ENCODE measurements at regions not wholly inside any gene's neighbourhood (a gene's known extent, or its start where the extent isn't known, plus 50 kb on each side); places are given as distances from the start of the nearest gene placed in this dataset.
"Not testable (repeated sequence)": the region's sequence is repeated elsewhere in the genome, so short reads cannot be mapped to it uniquely, and the experiment has no call there.

- no peak for DNase-seq
- Histone ChIP-seq H3K9me3 (no peaks in the 10 kb centered on the region), H3K27me3 (no peaks in the 10 kb centered on the region), H3K4me3 (no peak overlapping the region), H3K36me3 (no peaks in the 10 kb centered on the region)
Observed at GRCh38 chr4:117135634-117136354, 50.4 kb upstream of the TRAM1L1 start.

GRCh38 chr4:117137145-117137544 is 51.8 kb upstream of the TRAM1L1 start:
- Histone ChIP-seq H3K36me3 (no peaks in the 10 kb centered on the region), H3K9me3 (no peaks in the 10 kb centered on the region), H3K27me3 (no peaks in the 10 kb centered on the region), H3K4me3 (no peak overlapping the region)
- peak; percentile 20 for DNase-seq

DNA sequence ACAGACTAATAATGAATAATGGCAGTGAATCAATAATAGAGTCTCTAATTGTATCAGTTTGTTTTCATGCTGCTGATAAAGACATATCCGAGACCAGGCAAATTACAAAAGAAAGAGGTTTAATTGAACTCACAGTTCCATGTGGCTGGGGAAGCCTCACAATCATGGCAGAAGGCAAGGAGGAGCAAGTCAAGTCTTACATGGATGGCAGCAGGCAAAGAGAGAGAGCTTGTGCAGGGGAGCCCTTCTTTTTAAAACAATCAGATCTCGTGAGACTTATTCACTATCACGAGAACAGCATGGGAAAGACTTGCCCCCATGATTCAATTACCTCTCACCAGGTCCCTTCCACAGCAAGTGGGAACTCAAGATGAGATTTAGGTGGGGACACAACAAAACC is 53.4 kb upstream of the TRAM1L1 start:
- H3K9me3 ChIP-seq, H3K4me3 ChIP-seq, H3K36me3 ChIP-seq, H3K27me3 ChIP-seq, DNase-seq: not testable (repeated sequence)

- Histone ChIP-seq H3K36me3 (no peaks in the 10 kb centered on the region), H3K9me3 (no peaks in the 10 kb centered on the region), H3K4me3 (no peak overlapping the region), H3K27me3 (no peaks in the 10 kb centered on the region)
- DNase-seq, result no peak
Observed at GRCh38 chr4:117154251-117154650, 68.9 kb upstream of the TRAM1L1 start.

- Histone ChIP-seq H3K4me3 (no peak overlapping the region), H3K9me3 (no peaks in the 10 kb centered on the region), H3K36me3 (no peaks in the 10 kb centered on the region), H3K27me3 (no peaks in the 10 kb centered on the region)
- no peak for DNase-seq
Observed at GRCh38 chr4:117156806-117157205, 71.4 kb upstream of the TRAM1L1 start.

- no peaks in the 10 kb centered on the region for H3K27me3 ChIP-seq
- no peak overlapping the region for H3K4me3 ChIP-seq
- H3K36me3 ChIP-seq, result no peaks in the 10 kb centered on the region
- no peak for DNase-seq
- no peaks in the 10 kb centered on the region for H3K9me3 ChIP-seq
Observed at GRCh38 chr4:117157360-117157759, 72.0 kb upstream of the TRAM1L1 start.

GRCh38 chr4:117162976-117163375 is 77.6 kb upstream of the TRAM1L1 start:
- Histone ChIP-seq H3K4me3 (no peak overlapping the region), H3K9me3 (no peaks in the 10 kb centered on the region), H3K27me3 (no peaks in the 10 kb centered on the region), H3K36me3 (no peaks in the 10 kb centered on the region)
- no peak for DNase-seq

GRCh38 chr4:117164338-117164737 is 79.0 kb upstream of the TRAM1L1 start:
- Histone ChIP-seq H3K9me3 (no peaks in the 10 kb centered on the region), H3K4me3 (no peak overlapping the region), H3K36me3 (no peaks in the 10 kb centered on the region), H3K27me3 (no peaks in the 10 kb centered on the region)
- no peak for DNase-seq

DNA sequence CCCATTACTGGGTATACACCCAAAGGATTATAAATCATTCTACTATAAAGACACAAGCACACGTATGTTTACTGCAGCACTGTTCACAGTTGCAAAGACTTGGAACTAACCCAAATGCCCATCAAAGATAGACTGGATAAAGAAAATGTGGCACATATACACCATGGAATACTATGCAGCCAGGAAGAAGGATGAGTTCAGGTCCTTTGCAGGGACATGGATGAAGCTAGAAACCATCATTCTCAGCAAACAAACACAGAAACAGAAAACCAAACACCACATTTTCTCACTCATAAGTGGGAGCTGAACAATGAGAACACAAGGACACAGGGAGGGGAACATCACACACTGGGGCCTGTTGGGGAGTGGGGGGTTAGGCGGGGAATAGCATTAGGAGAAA is 90.0 kb upstream of the TRAM1L1 start:
- H3K4me3 ChIP-seq, H3K36me3 ChIP-seq, H3K9me3 ChIP-seq, H3K27me3 ChIP-seq, DNase-seq: not testable (repeated sequence)

- no peak for DNase-seq
- no peaks in the 10 kb centered on the region for H3K36me3 ChIP-seq
- H3K27me3 ChIP-seq, result no peaks in the 10 kb centered on the region
- H3K9me3 ChIP-seq, result no peaks in the 10 kb centered on the region
- no peak overlapping the region for H3K4me3 ChIP-seq
Observed at GRCh38 chr4:117203231-117203630, 117.9 kb upstream of the TRAM1L1 start.

- no peak overlapping the region for H3K4me3 ChIP-seq
- no peak for DNase-seq
Observed at GRCh38 chr4:117210551-117210950, 125.2 kb upstream of the TRAM1L1 start.

DNA sequence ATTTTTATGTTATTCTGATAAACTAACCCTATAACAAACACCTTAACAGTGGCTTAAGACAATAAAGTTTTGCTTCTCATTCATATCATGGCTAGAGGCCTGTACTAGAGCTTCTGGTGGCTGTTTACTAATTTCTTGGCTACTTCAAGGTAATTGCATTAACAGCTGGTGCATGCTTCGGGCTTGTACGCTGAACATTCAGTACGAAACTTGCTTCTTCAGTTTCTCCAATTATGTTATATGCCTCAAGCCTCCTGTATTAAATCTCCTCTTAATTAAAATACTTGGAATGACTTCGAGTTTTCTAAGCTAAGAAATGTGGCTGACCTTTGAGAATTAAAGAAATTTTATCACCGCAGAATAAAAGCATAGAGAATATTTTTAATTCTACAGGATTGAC is 138.9 kb upstream of the TRAM1L1 start:
- no peaks in the 10 kb centered on the region for H3K9me3 ChIP-seq
- DNase-seq, result no peak
- H3K4me3 ChIP-seq, result no peak overlapping the region
- no peaks in the 10 kb centered on the region for H3K27me3 ChIP-seq
- H3K36me3 ChIP-seq, result no peaks in the 10 kb centered on the region

More at GRCh38 chr4:117210551-117210950, 125.2 kb upstream of the TRAM1L1 start:
- H3K9me3 ChIP-seq, result no peaks in the 10 kb centered on the region
- H3K27me3 ChIP-seq, result no peaks in the 10 kb centered on the region
- no peaks in the 10 kb centered on the region for H3K36me3 ChIP-seq

DNA sequence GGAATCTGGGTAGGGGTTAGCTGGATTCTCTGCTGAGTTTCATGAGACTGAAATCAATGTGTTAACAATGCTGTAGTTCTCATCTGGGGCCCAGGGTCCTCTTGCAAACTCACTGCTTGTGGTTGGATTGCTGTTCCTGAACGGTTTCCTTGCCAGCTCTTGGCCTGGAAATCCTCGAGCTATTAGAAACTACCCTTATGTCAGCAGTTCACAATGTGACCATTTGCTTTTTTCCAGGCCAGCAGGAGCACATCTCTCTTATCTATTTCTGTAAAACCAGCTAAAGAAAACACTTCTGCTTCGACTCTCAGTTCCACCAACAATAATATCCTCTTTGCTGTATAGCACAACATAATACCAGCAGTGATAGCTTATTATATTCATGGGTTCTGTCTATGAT is 140.1 kb upstream of the TRAM1L1 start:
- Histone ChIP-seq H3K4me3 (no peak overlapping the region), H3K27me3 (no peaks in the 10 kb centered on the region), H3K36me3 (no peaks in the 10 kb centered on the region)

DNA sequence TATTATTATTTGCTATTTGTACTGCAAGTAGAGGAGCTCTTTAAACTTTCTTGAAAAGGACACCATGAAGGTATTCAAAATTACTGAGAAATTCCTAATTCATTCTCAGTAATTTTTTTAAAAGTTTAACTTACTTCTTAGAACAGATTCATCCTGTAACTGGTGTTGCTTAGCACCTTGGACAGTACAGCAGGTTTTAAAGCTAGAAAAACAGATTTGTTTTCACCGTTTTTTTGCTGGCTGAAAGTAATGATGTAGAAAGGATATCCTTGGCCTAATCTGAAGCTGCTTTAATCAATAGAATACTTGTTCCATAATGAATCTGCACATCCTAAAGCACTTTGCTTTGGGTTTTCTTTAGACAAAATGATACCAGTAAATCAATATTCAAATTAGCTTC is 142.5 kb upstream of the TRAM1L1 start:
- H3K27me3 ChIP-seq, result no peaks in the 10 kb centered on the region
- H3K4me3 ChIP-seq, result no peak overlapping the region

More for the DNA sequence above, 140.1 kb upstream of the TRAM1L1 start:
- no peak for DNase-seq
- no peaks in the 10 kb centered on the region for H3K9me3 ChIP-seq

GRCh38 chr4:117239434-117239833 is 154.1 kb upstream of the TRAM1L1 start:
- H3K4me3 ChIP-seq, result no peak overlapping the region
- no peaks in the 10 kb centered on the region for H3K9me3 ChIP-seq
- no peaks in the 10 kb centered on the region for H3K36me3 ChIP-seq
- no peaks in the 10 kb centered on the region for H3K27me3 ChIP-seq
- DNase-seq, result no peak

More for the DNA sequence above, 142.5 kb upstream of the TRAM1L1 start:
- H3K9me3 ChIP-seq, result no peaks in the 10 kb centered on the region
- DNase-seq, result no peak
- no peaks in the 10 kb centered on the region for H3K36me3 ChIP-seq

DNA sequence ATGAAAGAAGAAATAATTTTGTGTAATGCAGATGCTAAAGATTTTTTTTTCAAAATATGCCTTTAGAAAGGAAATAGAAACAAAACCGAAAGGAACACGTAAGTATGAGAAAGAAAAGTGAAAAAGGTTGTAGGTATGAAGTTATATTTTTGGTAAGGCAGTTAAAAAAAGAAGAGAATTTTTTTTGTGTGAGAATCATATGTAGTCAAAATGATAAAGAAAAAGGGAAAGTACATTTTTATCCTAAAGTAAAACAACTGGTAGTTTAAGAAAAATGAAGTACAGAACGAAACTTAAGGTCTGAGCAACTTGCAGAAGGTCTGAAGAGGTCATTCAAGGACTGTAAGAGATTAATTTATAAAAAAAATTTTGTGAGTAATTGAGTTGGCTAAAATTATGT is 164.0 kb upstream of the TRAM1L1 start:
- no peaks in the 10 kb centered on the region for H3K27me3 ChIP-seq
- no peak for DNase-seq

GRCh38 chr4:117264072-117264471 is 178.7 kb upstream of the TRAM1L1 start:
- Histone ChIP-seq H3K9me3 (no peaks in the 10 kb centered on the region), H3K27me3 (no peaks in the 10 kb centered on the region), H3K4me3 (no peak overlapping the region), H3K36me3 (no peaks in the 10 kb centered on the region)
- no peak for DNase-seq

More for the DNA sequence above, 164.0 kb upstream of the TRAM1L1 start:
- no peaks in the 10 kb centered on the region for H3K9me3 ChIP-seq
- no peaks in the 10 kb centered on the region for H3K36me3 ChIP-seq
- no peak overlapping the region for H3K4me3 ChIP-seq

GRCh38 chr4:117267317-117267716 is 181.9 kb upstream of the TRAM1L1 start:
- no peaks in the 10 kb centered on the region for H3K9me3 ChIP-seq
- no peak overlapping the region for H3K4me3 ChIP-seq
- no peaks in the 10 kb centered on the region for H3K27me3 ChIP-seq
- DNase-seq, result no peak
- no peaks in the 10 kb centered on the region for H3K36me3 ChIP-seq

Measured in MG63 (cell line).